Middle frontal gyrus (tissue), 1 donor: ENCODE measurements at regions not wholly inside any gene's neighbourhood (a gene's known extent, or its start where the extent isn't known, plus 50 kb on each side); places are given as distances from the start of the nearest gene placed in this dataset.
"Not testable (repeated sequence)": the region's sequence is repeated elsewhere in the genome, so short reads cannot be mapped to it uniquely, and the experiment has no call there.

Source experiments
- DNase-seq: peaks from one replicate; pipeline ENCODE4 v3.0.0-alpha.2; 2015; ENCODE audit warnings: low spot score; ENCODE audit errors: extremely low spot score

DNA sequence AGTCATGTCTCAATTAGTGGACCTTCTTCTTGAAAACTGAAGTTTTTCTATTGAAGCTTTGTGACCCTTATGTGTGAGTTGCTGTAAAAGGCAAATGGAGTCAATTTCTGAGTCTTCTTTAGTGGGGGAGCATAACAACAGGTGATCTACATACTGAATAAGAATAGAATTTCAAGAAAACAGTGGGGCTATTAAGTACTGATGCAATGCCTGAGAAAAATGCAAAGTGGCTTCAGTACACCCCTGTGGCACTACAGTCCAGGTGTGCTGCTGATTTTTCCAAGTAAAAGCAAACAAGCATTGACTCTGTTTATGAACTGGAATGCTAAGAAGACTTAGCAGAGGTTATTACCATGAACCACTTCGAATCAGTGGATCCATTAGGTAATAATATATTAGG lies 328.0 kb upstream of the PABPC4L start:
- DNase-seq = no peak

- DNase-seq = no peak
Observed at GRCh38 chr4:134518574-134519217, 317.1 kb upstream of the PABPC4L start.

GRCh38 chr4:134510544-134510943 lies 309.0 kb upstream of the PABPC4L start:
- no peak for DNase-seq

- DNase-seq = no peak
Observed at GRCh38 chr4:134505511-134505910, 303.9 kb upstream of the PABPC4L start.

- no peak for DNase-seq
Observed at GRCh38 chr4:134501973-134502643, 300.5 kb upstream of the PABPC4L start.

DNA sequence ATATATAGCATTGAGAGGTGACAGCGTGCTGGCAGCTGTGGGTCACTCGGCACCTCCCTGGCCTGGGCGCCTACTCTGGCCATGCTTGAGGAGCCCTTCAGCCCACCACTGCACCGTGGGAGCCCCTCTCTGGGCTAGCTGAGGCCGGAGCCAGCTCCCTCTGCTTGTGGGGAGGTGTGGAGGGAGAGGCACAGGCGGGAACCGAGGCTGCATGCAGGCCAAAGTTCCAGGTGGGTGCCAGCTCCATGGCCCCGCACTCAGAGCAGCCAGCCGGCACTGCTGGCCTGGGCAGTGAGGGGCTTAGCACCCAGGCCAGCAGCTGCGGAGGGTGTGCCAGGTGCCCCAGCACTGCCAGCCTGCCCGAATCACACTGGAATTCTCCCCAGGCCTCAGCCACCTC lies 299.9 kb upstream of the PABPC4L start:
- DNase-seq = not testable (repeated sequence)

DNA sequence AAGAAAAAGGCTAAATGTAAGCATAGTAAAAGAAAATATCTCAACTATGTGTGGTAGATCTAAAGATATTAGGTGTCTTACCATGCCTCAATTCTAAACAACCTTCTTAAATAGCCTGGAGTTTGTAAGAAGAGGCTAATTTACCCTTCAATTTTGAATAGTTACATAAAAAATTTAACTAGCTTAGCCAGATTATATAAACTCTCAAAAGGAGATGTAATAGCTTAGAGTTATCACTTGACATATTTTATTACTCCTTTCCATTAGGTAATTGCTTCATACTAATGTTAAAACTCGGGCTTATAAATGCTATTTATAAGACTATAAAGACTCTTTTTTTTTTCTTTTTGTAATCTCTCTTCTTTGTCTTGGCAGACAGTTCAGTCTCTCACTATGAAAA lies 297.5 kb upstream of the PABPC4L start:
- DNase-seq = no peak

- no peak for DNase-seq
Observed at GRCh38 chr4:134490863-134491262, 289.3 kb upstream of the PABPC4L start.

GRCh38 chr4:134483514-134483913 lies 281.9 kb upstream of the PABPC4L start:
- not testable (repeated sequence) for DNase-seq

GRCh38 chr4:134471569-134471968 lies 270.0 kb upstream of the PABPC4L start:
- DNase-seq = no peak

DNA sequence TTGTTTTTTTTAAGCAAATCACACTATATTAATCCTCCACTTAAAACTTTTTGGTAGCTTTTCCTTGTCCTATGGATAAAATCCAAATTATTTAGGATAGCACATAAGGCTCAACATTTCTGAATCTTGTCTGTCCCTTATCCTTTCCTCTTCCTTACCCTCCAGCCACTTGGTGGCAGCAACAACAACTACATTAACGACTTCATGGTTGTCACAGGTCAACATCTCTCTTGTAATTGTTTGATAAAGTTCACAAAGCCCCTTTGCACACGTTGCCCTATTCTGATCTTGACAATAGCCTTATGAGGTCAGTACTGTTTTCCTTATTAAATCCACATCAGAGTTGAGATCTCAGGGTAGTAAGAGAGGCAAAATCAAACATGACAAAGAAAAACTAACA lies 269.0 kb upstream of the PABPC4L start:
- no peak for DNase-seq

DNA sequence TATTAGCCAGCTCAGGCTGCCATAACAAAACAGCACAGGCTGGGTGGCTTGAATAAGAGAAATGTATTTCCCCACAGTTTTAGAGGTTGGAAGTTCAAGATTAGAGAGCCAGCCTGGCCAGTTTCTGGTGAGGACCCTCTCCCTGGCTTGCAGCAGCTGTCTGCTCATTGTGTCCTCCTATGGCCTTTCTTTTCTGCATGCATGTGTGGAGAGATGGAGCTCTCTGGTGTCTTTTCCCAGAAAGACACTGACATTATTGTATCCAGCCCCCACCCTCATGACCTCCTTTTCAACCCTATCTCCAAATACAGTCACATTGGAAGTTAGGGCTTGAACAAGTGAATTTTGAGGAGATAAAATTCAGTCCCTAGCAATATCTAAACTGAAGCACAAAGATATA lies 263.8 kb upstream of the PABPC4L start:
- DNase-seq = no peak

DNA sequence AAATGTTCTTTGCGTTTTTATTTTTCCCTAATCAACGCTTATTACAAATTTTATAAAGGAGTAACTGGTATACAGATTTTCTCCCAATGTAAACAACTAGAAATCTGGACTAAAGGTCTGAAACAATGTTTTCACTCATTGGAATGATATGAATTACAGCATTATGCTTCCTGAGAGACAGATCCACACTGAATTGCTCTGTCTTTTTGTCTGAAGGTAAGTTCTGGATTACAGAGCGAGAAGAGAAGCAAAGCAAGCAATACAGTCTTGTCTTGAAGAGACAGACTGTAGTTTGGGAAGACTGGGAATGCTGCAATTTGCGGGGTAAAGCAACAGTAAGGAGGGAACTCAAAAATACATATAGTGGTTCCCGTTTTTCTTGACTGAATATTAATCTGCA lies 262.2 kb upstream of the PABPC4L start:
- no peak for DNase-seq

- no peak for DNase-seq
Observed at GRCh38 chr4:134426821-134427220, 225.2 kb upstream of the PABPC4L start.

DNA sequence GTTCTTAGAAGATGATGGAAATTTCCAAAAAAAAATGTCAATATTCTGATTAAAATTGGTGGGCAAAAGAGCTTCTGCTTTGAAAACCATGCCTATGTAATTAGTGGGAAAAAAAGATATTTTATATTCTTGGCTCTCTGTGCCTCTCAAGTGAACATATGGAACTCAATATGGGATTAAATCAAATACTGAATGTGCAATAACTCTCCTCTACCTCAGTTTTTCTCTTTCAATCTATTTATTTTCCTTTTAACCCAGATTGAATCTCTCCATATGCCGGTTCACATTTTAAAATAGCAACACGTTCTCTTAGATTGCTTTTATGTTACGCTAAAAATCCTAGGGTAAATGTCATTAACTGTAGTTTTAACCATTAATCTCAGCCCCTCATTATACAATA lies 224.2 kb upstream of the PABPC4L start:
- no peak for DNase-seq

DNA sequence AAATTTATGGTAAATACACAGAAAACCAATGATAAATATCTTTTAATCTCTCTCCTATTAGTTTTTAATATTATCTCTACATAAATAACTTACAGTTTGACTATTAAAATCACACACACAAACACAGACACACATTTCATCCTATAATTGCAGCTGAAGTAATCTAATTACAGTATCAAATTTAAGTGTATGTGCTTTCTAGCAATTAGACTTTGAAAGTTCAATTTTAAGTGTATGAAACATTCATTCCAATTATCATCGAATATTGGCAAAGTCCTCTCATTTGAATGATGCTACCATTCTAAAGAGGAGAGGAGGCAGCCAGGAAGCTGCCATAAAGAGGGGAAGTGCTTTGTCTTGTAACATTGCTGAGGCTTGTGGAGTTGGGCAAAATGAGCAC lies 221.2 kb upstream of the PABPC4L start:
- no peak for DNase-seq

- DNase-seq = no peak
Observed at GRCh38 chr4:134421734-134422133, 220.1 kb upstream of the PABPC4L start.

DNA sequence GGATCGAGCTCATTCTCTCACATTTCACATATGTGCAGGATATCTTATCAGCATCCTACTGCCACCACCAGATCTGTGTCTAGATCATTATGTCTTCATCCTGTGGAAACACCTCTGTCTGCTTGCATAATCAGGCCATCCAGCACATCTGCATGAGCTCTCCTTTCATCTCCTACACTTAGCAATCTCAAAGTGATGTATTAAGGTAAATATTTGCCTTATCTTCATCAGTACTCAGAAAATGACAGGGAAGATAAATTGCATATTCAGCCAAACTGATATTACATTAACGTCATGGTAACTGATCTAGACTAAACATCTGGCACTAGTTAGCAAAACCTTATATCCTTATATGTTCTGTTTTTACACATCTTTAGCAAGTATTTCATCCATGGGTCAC lies 207.3 kb upstream of the PABPC4L start:
- DNase-seq = no peak

DNA sequence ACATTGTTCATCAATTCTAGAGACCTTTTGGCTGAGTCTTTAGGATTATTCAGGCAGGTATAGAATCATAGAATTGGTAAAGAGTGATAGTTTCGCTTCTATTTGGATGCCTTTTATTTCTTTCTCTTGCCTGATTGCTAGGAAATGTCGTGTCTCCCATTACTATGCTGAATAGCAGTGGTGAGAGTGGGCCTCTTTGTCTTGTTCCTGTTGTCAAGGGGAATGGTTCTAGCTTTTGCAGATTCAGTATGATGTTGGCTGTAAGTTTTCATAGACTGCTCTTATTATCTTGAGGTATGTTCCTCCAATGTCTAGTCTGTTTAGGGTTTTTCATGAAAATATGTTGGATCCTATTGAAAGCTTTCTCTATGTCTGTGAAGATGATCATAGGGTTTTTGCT lies 200.2 kb upstream of the PABPC4L start:
- DNase-seq = no peak

DNA sequence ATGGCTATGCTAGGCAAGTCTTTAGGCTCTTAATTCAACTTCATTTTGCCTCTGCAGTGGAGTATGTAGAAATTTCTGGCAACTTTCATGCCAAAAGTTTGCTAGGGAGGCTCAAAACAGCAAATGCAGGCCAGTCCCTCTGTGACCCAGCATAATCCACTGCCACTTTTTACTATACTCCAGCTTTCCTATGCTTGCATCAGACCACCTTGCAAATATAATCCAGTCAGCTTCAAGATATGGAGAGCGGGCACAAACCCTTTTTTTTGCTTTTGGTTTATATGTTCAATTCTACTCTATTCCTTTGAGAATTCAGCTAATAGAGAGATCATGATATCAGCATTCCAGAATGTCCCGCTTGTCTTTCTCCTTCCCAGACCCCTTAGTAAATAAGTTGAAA lies 192.0 kb upstream of the PABPC4L start:
- no peak for DNase-seq

DNA sequence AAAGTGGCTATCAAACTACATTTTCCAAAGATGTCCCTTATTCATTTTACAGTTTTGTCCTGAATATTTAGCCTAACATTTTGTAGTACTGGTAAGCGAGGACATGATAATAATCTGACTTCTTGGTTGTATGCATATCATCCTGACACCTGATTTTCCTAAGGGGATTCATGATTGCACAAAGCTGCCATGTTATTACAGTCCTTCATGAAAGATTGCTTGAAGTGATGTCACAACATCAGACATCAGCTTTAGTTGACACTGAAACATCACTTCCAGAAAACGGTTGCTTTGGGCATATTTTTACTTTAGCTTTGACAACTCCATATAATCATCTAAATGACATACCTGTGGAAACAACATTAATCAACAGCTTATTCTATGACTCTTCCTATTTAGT lies 188.7 kb upstream of the PABPC4L start:
- no peak for DNase-seq

DNA sequence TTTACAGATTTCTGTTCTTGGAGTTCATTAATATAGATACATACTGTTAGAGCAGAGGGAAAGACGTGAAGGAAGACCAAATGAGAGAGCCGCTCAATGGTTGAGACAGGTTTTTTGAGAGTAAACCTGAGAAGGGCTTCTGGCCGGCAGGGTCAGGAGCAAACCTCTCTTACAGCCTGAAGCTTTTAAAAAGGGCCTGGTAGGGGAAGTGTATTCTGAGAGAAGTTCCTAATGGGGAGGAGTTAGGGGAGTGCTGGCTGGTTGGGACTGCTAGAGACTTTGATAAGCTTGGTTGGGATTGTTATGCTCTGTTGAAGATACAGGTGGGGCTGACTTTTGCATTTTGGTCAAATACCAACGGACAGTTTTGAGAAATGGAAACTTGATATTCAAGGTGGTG lies 186.8 kb upstream of the PABPC4L start:
- no peak for DNase-seq

DNA sequence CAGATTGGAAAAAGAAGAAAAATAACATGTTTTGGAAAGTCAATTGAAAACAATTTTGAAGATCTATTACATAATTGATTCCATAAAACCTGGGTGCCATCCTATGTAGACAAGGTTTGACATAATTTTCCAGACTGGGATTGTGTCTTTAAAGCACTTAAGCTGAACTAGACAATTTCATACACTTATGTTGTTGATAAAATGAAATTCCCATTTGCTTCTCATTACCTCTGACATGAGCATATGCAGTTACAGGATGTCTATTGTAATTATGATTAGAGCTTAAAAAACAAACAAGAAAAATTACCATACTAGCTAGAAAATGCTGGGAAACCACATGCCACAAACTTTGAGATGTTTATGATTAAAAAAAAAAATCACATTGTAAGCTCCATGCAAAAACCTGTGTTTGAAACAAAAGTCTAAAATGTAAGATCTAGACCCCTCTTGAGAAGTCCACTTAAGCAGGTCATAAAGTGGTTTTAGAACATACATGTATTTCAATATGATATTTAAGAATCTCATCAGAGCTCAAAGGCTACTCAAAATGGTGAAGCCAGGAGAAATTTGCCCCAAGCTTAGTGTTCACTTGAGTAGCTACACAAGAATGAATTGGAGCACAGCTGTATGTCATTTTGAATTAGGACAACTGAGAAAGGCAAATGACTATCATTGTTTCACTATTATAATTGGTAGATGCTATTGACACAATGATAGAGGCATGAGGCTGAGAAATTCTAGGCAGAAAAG lies 181.1 kb upstream of the PABPC4L start:
- DNase-seq = no peak
